GM12878 (cell line): ENCODE measurements at regions not wholly inside any gene's neighbourhood (a gene's known extent, or its start where the extent isn't known, plus 50 kb on each side); places are given as distances from the start of the nearest gene placed in this dataset.

Source experiments
- ATAC-seq: fragments of 200-7000 bp; cut with Tn5 transposase; 3 replicates; pipeline ENCODE4 v1.9.1; 2020; ENCODE audit warnings: mild to moderate bottlenecking, moderate library complexity
- BruUV-seq: library from RNA; stranded (reverse); fragments of 400-500 nt; replicated peaks from 2 replicates; lab custom pipeline; 2021; lab: Mats Ljungman, UMichigan
- CTCF ChIA-PET: fragments of 300-600 bp; sonication (Branson Sonifier 250); formaldehyde crosslinking; extraction: SDS; loops from one replicate; lab custom pipeline; 2021; ENCODE audit warnings: inconsistent platforms; lab: Yijun Ruan, JAX
- POLR2A ChIA-PET: fragments of 350-600 bp; formaldehyde crosslinking; extraction: SDS; loops from one replicate; lab custom pipeline; 2021; ENCODE audit warnings: inconsistent platforms; lab: Charles Lee
- RAD21 ChIA-PET: fragments of 300-600 bp; sonication (Branson Sonifier 250); formaldehyde crosslinking; loops from one replicate; lab custom pipeline; 2023; ENCODE audit warnings: antibody characterized with exemption; ENCODE audit not compliant: unreplicated experiment; lab: Charles Lee
- SMC1A ChIA-PET: fragments of 300-600 bp; sonication (Branson Sonifier 250); formaldehyde crosslinking; loops from one replicate; lab custom pipeline; 2023; ENCODE audit not compliant: unreplicated experiment, uncharacterized antibody; lab: Charles Lee
- DNase-seq: peaks from one replicate; pipeline ENCODE4 v3.0.0-alpha.2; 2011; ENCODE audit warnings: low read depth, low spot score
- FAIRE-seq: peaks from 3 replicates; lab custom pipeline; 2011; peaks lifted over from hg19 to GRCh38; lab: Jason Lieb, UNC
- H2AFZ ChIP-seq: 2 replicates; pipeline ENCODE4 v1.6.0; 2011; ENCODE audit warnings: low read depth, low read length, control low read depth; ENCODE audit not compliant: control insufficient read depth
- H3K27ac ChIP-seq: 2 replicates; pipeline ENCODE4 v1.5.1; 2011; ENCODE audit warnings: control low read depth; ENCODE audit not compliant: control insufficient read depth, insufficient read depth
- H3K27me3 ChIP-seq, 2 experiments: replicated peaks in 1 of 2; 2 replicates each; pipeline versions ENCODE4 v1.6.0 to v1.6.1; 2011; ENCODE audit warnings: low read length in 1 of 2; ENCODE audit not compliant: control insufficient read depth in 2 of 2, insufficient read depth in 2 of 2
- H3K36me3 ChIP-seq, 2 experiments: 2 replicates each; pipeline ENCODE4 v1.5.1; 2011; ENCODE audit warnings: low read length in 1 of 2; ENCODE audit not compliant: control insufficient read depth in 2 of 2, insufficient read depth in 2 of 2
- H3K4me1 ChIP-seq: 2 replicates; pipeline ENCODE4 v1.6.1; 2011; ENCODE audit warnings: mild to moderate bottlenecking, low read length, moderate library complexity, mixed read lengths; ENCODE audit not compliant: control insufficient read depth, insufficient read depth
- H3K4me2 ChIP-seq: 2 replicates; pipeline ENCODE4 v1.6.0; 2011; ENCODE audit warnings: control low read depth; ENCODE audit not compliant: control insufficient read depth, insufficient read depth
- H3K4me3 ChIP-seq: fragments of 200-600 bp; sonication (generic); 2 replicates; pipeline ENCODE4 v1.5.1; 2016
- H3K79me2 ChIP-seq: 2 replicates; pipeline ENCODE4 v1.6.0; 2011; ENCODE audit warnings: low read length; ENCODE audit not compliant: control insufficient read depth, insufficient read depth
- H3K9ac ChIP-seq: 2 replicates; pipeline ENCODE4 v1.8.0; 2011; ENCODE audit warnings: low read length, control low read depth, mixed read lengths; ENCODE audit not compliant: control insufficient read depth, insufficient read depth
- H3K9me3 ChIP-seq: replicated peaks from 3 replicates; pipeline ENCODE4 v1.5.1; 2011; ENCODE audit warnings: mild to moderate bottlenecking, low read length; ENCODE audit not compliant: control insufficient read depth, insufficient read depth
- H4K20me1 ChIP-seq: 2 replicates; pipeline ENCODE4 v1.6.0; 2011; ENCODE audit not compliant: control insufficient read depth, insufficient read depth
- BCLAF1 ChIP-seq: fragments of 450-650 bp; IDR thresholded peaks from 2 replicates; pipeline ENCODE4 v1.6.1; 2017; ENCODE audit warnings: antibody characterized with exemption, mild to moderate bottlenecking, moderate library complexity
- BRCA1 ChIP-seq: IDR thresholded peaks from 2 replicates; pipeline ENCODE4 v1.6.1; 2011; ENCODE audit warnings: low read depth, low read length, improper control_type of control experiment
- E4F1 ChIP-seq: fragments of 450-650 bp; IDR thresholded peaks from 2 replicates; pipeline ENCODE4 v1.6.1; 2018; ENCODE audit warnings: borderline replicate concordance, mild to moderate bottlenecking; ENCODE audit not compliant: partially characterized antibody
- ELK1 ChIP-seq: IDR thresholded peaks from 2 replicates; pipeline ENCODE4 v1.6.1; 2012; ENCODE audit warnings: low read depth, low read length, improper control_type of control experiment
- GABPA ChIP-seq: IDR thresholded peaks from 2 replicates; pipeline ENCODE4 v1.6.1; 2014; ENCODE audit warnings: antibody characterized with exemption, low read depth, mild to moderate bottlenecking, inconsistent platforms
- GATAD2B ChIP-seq: fragments of 450-650 bp; conservative IDR thresholded peaks from 2 replicates; pipeline ENCODE4 v1.6.1; 2017; ENCODE audit warnings: low read depth, mild to moderate bottlenecking, moderate library complexity
- MYB ChIP-seq: fragments of 150-350 bp; IDR thresholded peaks from 2 replicates; pipeline ENCODE4 v1.6.1; 2014; ENCODE audit warnings: mild to moderate bottlenecking, low read depth, low read length, borderline replicate concordance
- PAX8 ChIP-seq: fragments of 450-650 bp; IDR thresholded peaks from 2 replicates; pipeline ENCODE4 v1.6.1; 2017; ENCODE audit warnings: mild to moderate bottlenecking, moderate library complexity
- YY1 ChIP-seq: IDR thresholded peaks from 2 replicates; pipeline ENCODE4 v1.6.1; 2011; ENCODE audit warnings: low read depth, mild to moderate bottlenecking, low read length
- ZNF217 ChIP-seq: fragments of 450-650 bp; IDR thresholded peaks from 2 replicates; pipeline ENCODE4 v1.6.1; 2017; ENCODE audit warnings: antibody characterized with exemption, mild to moderate bottlenecking
- WGBS: methylation state at CpG from one replicate; pipeline ENCODE4 v1.1.6; 2016; ENCODE audit warnings: low lambda C conversion rate; ENCODE audit not compliant: insufficient replicate concordance, insufficient coverage; ENCODE audit errors: missing lambda C conversion rate; 5-methylcytosine and 5-hydroxymethylcytosine counted together
- in situ Hi-C: fragments of 300-500 bp; cut with MboI; formaldehyde crosslinking; loops from 9 replicates; pipeline ENCODE4 v1.14.3; 2018; ENCODE audit warnings: mixed read lengths
- intact Hi-C: fragments of 100-400 bp; cut with micrococcal nuclease; formaldehyde crosslinking; loops from one replicate; pipeline ENCODE4 v1.14.2; 2022; ENCODE audit not compliant: unreplicated experiment
- TF ChIP-seq, protein P1 (sequence below): IDR thresholded peaks from 2 replicates; pipeline ENCODE4 v1.6.1; 2011; ENCODE audit warnings: borderline replicate concordance, low read depth, mild to moderate bottlenecking, moderate library complexity, mixed read lengths, low read length; ENCODE audit not compliant: insufficient read depth; ENCODE audit errors: extremely low read length

DNA sequence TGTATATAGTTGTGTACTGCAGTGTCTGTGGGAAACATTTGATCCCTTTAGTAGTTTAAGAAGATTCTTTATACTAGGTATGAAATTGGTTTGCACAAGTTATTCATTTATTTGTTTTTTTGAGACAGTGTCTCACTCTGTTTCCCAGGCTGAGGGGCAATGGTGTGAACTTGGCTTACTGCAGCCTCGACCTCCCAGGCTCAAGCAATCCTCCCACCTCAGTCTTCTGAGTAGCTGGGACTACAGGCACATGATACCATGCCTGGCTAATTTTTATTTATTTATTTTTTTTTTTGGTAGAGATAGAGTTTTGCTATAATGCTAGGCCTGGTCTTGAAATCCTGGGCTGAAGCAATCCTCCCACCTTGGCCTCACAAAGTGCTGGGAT is 209.4 kb downstream of the RASSF9 start:
- no peaks in the 10 kb centered on the region for H3K36me3 ChIP-seq
- no peak overlapping the region for H3K9ac ChIP-seq
- H4K20me1 ChIP-seq: no peaks in the 10 kb centered on the region
- no peak overlapping the region for H3K4me3 ChIP-seq
- intact Hi-C loops: no loop called here
- FAIRE-seq (no peak), ATAC-seq (no peak), DNase-seq (no peak)
- ChIA-PET RAD21 (no interaction called here), CTCF (no interaction called here), POLR2A (no interaction called here), SMC1A (no interaction called here)
- BruUV-seq: no TSS peak
- no peak for TF ChIP-seq ELK1
- TF ChIP-seq GATAD2B: no peak
- TF ChIP-seq YY1: no peak
- no peak for TF ChIP-seq MYB
- TF ChIP-seq ZNF217: no peak
- no peak for TF ChIP-seq GABPA
- no peaks in the 10 kb centered on the region for H3K4me1 ChIP-seq
- no peaks in the 10 kb centered on the region for H3K79me2 ChIP-seq
- no peak overlapping the region for H2AFZ ChIP-seq
- WGBS: 0% methylated on average over 1 of the region's 1 CpG
- H3K27me3 ChIP-seq: no peaks in the 10 kb centered on the region
- no peaks in the 10 kb centered on the region for H3K9me3 ChIP-seq
- H3K4me2 ChIP-seq: no peak overlapping the region
- in situ Hi-C loops: no loop called here
- H3K27ac ChIP-seq: no peak overlapping the region

- POLR2A ChIA-PET: no interaction called here
- ATAC-seq (no peak), FAIRE-seq (no peak), DNase-seq (no peak)
- no TSS peak for BruUV-seq
- in situ Hi-C loops: no loop called here
- H3K9me3 ChIP-seq: no peaks in the 10 kb centered on the region
- H3K4me3 ChIP-seq: no peak overlapping the region
- no peak overlapping the region for H3K4me2 ChIP-seq
- RAD21 ChIA-PET: no interaction called here
- no peaks in the 10 kb centered on the region for H3K4me1 ChIP-seq
- no peaks in the 10 kb centered on the region for H3K36me3 ChIP-seq
- no peaks in the 10 kb centered on the region for H3K27me3 ChIP-seq
- WGBS: 47% methylated on average over 2 of the region's 2 CpGs
- H3K79me2 ChIP-seq: no peaks in the 10 kb centered on the region
- no peak overlapping the region for H3K9ac ChIP-seq
- H2AFZ ChIP-seq: no peak overlapping the region
- no peak overlapping the region for H3K27ac ChIP-seq
- SMC1A ChIA-PET: interaction anchor here (0.7 to 2.1 kb wide), 2 partner anchors 12 kb away, joined by 4 to 5 read pairs; no protein-coding TSS in a partner anchor
- intact Hi-C loops: no loop called here
- CTCF ChIA-PET: no interaction called here
- no peaks in the 10 kb centered on the region for H4K20me1 ChIP-seq
- TF ChIP-seq BCLAF1 (no peak), PAX8 (no peak), BRCA1 (no peak), E4F1 (no peak)
- TF ChIP-seq, protein P1, sequence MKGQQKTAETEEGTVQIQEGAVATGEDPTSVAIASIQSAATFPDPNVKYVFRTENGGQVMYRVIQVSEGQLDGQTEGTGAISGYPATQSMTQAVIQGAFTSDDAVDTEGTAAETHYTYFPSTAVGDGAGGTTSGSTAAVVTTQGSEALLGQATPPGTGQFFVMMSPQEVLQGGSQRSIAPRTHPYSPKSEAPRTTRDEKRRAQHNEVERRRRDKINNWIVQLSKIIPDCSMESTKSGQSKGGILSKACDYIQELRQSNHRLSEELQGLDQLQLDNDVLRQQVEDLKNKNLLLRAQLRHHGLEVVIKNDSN: no peak
Observed at GRCh38 chr12:85627584-85627983, 208.6 kb downstream of the RASSF9 start.
